ENCODE measurements at regions not wholly inside any gene's neighbourhood (a gene's known extent, or its start where the extent isn't known, plus 50 kb on each side); places are given as distances from the start of the nearest gene placed in this dataset.

- no peak for TF ChIP-seq CTCF (IDR thresholded peaks at IDR 0.05)
- peak overlapping the region; percentile 33 for H3K9ac ChIP-seq (ENCODE audit: insufficient read depth, low read length, poor library complexity, severe bottlenecking)
- DNase-seq, result peak; percentile 54 to 83 (median 58)
- H3K36me3 ChIP-seq (replicated peaks in 1 of 2; ENCODE audit: control insufficient read depth in 1 of 2, insufficient read depth in 2 of 2, low read length in 2 of 2), result no peaks in the 10 kb centered on the region
- peak overlapping the region in 5 of 7 donors; percentile 6 to 78 (median 50) for H3K27ac Mint-ChIP-seq
- H3K4me2 ChIP-seq (replicated peaks; ENCODE audit: extremely low read depth, low read length, poor library complexity, severe bottlenecking), result peak overlapping the region; percentile 70
- WGBS (ENCODE audit: insufficient coverage), result under 1% methylated on average over 71 of the region's 76 CpGs
- H2AFZ ChIP-seq (ENCODE audit: insufficient read depth, low read depth, low read length, poor library complexity, severe bottlenecking), result peak overlapping the region; percentile 68
- H3K4me1 ChIP-seq (ENCODE audit: control insufficient read depth in 1 of 2, insufficient read depth in 2 of 2, low read length in 2 of 2), result peaks cover 20 to 35% of the 10 kb centered on the region in 2 donors
- peaks cover 34 to 68% of the 10 kb centered on the region in 2 donors for H3K27me3 ChIP-seq (ENCODE audit: control insufficient read depth in 2 of 2, insufficient read depth in 2 of 2, low read length in 2 of 2)
- no peaks in the 10 kb centered on the region for H3K79me2 ChIP-seq (ENCODE audit: insufficient read depth, low read length)
- no peak overlapping the region for H3K27ac ChIP-seq (ENCODE audit: low read depth in 1 of 2, low read length in 2 of 2)
- peak overlapping the region; percentile 65 to 84 for H3K4me3 Mint-ChIP-seq
- peaks cover 0 to 11% of the 10 kb centered on the region in 2 donors for H3K9me3 ChIP-seq (replicated peaks in 1 of 2; ENCODE audit: control insufficient read depth in 1 of 2, insufficient read depth in 1 of 2, low read length in 2 of 2)
- peaks cover 33% of the 10 kb centered on the region for H3K4me1 Mint-ChIP-seq
- H4K20me1 ChIP-seq (ENCODE audit: insufficient read depth, low read length), result no peaks in the 10 kb centered on the region
- intact Hi-C loops (cut with micrococcal nuclease), result loop anchor here in 1 of 2 donors (5.0 kb wide), 2 partner anchors 230 to 280 kb away; partner anchors contain the start of gene VEGFA
- peaks cover 7 to 12% of the 10 kb centered on the region in 2 donors for H3K36me3 Mint-ChIP-seq
- H3K9me3 Mint-ChIP-seq, result peaks cover 0 to 24% (median 8%) of the 10 kb centered on the region in 7 donors
- peak overlapping the region in 2 of 3 experiments; percentile 24 to 55 for H3K4me3 ChIP-seq (replicated peaks in 1 of 3; ENCODE audit: low read depth in 2 of 3, low read length in 3 of 3)
- H3K27me3 Mint-ChIP-seq (ENCODE audit: low read depth in 3 of 3), result peaks cover 67 to 82% (median 80%) of the 10 kb centered on the region in 3 donors
Observed at GRCh38 chr6:44002593-44003344, 124.5 kb downstream of the MRPL14 start.

DNA sequence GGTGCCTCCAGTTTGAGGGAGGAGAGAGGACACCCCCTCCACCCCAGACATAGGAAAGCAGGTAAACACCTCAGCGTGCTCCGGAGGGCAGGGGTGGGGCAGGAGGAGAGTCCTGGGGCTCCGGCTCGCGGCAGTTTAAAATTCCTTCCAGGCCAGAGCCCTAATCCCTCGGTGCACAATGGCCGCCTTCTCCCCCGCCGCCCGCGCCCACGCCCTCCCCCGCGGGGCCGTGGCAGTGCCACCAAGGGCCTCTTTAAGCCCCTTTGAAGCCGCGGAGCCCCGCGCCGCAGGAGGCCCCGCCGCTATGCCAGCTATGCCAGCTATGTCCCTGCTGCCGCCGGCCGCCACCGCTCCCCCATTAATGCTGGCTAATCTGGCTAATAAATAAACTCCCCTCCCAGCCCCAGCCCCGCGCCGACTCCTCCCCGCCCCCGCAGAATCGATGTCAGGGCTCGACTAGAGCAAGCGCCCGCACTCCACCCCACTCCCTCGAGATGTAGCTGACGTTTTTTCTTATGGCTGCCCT lies 125.1 kb downstream of the MRPL14 start:
- Histone ChIP-seq H3K27me3 (ENCODE audit: control insufficient read depth in 2 of 2, insufficient read depth in 2 of 2, low read length in 2 of 2) (peaks cover 34 to 68% of the 10 kb centered on the region in 2 donors), H2AFZ (ENCODE audit: insufficient read depth, low read depth, low read length, poor library complexity, severe bottlenecking) (peak overlapping the region; percentile 68), H3K36me3 (replicated peaks in 1 of 2; ENCODE audit: control insufficient read depth in 1 of 2, insufficient read depth in 2 of 2, low read length in 2 of 2) (no peaks in the 10 kb centered on the region), H4K20me1 (ENCODE audit: insufficient read depth, low read length) (no peaks in the 10 kb centered on the region), H3K9me3 (replicated peaks in 1 of 2; ENCODE audit: control insufficient read depth in 1 of 2, insufficient read depth in 1 of 2, low read length in 2 of 2) (peaks cover 0 to 11% of the 10 kb centered on the region in 2 donors), H3K4me1 (ENCODE audit: control insufficient read depth in 1 of 2, insufficient read depth in 2 of 2, low read length in 2 of 2) (peaks cover 20 to 32% of the 10 kb centered on the region in 2 donors), H3K9ac (ENCODE audit: insufficient read depth, low read length, poor library complexity, severe bottlenecking) (no peak overlapping the region), H3K4me3 (replicated peaks in 1 of 3; ENCODE audit: low read depth in 2 of 3, low read length in 3 of 3) (peak overlapping the region in 1 of 3 experiments; percentile 55), H3K27ac (ENCODE audit: low read depth in 1 of 2, low read length in 2 of 2) (no peak overlapping the region), H3K79me2 (ENCODE audit: insufficient read depth, low read length) (no peaks in the 10 kb centered on the region), H3K4me2 (replicated peaks; ENCODE audit: extremely low read depth, low read length, poor library complexity, severe bottlenecking) (peak overlapping the region; percentile 70)
- no peak for TF ChIP-seq CTCF (IDR thresholded peaks at IDR 0.05)
- H3K36me3 Mint-ChIP-seq, result peaks cover 7 to 11% of the 10 kb centered on the region in 2 donors
- H3K27me3 Mint-ChIP-seq (ENCODE audit: low read depth in 3 of 3), result peaks cover 65 to 85% (median 76%) of the 10 kb centered on the region in 3 donors
- peak overlapping the region in 4 of 7 donors; percentile 6 to 78 (median 56) for H3K27ac Mint-ChIP-seq
- no peak for DNase-seq
- H3K9me3 Mint-ChIP-seq, result peaks cover 0 to 24% (median 8%) of the 10 kb centered on the region in 7 donors
- intact Hi-C loops (cut with micrococcal nuclease), result loop anchor here in 1 of 2 donors (5.0 kb wide), 2 partner anchors 230 to 280 kb away; partner anchors contain the start of gene VEGFA
- 4% methylated on average over 26 of the region's 37 CpGs for WGBS (ENCODE audit: insufficient coverage)
- H3K4me1 Mint-ChIP-seq, result peaks cover 31% of the 10 kb centered on the region
- H3K4me3 Mint-ChIP-seq, result peak overlapping the region; percentile 43 to 84

Data from CD14-positive monocyte (primary cell).